22Rv1 (cell line): ENCODE measurements at regions not wholly inside any gene's neighbourhood (a gene's known extent, or its start where the extent isn't known, plus 50 kb on each side); places are given as distances from the start of the nearest gene placed in this dataset.

Source experiments
- CTCF ChIP-seq: fragments of 450-650 bp; IDR thresholded peaks from 2 replicates; pipeline ENCODE4 v1.5.1; 2017; ENCODE audit warnings: mild to moderate bottlenecking
- ZFX ChIP-seq: fragments of 450-650 bp; IDR thresholded peaks from 2 replicates; pipeline ENCODE4 v1.6.1; 2017; ENCODE audit warnings: antibody characterized with exemption, borderline replicate concordance

GRCh38 chr7:46220066-46220630 lies 299.1 kb upstream of the IGFBP3 start:
- TF ChIP-seq CTCF (no peak), ZFX (no peak)
